ENCODE measurements at regions not wholly inside any gene's neighbourhood (a gene's known extent, or its start where the extent isn't known, plus 50 kb on each side); places are given as distances from the start of the nearest gene placed in this dataset.

GRCh38 chr14:56959869-56960268, 149.6 kb upstream of the OTX2 start:
- no peak overlapping the region for H3K27ac Mint-ChIP-seq
- Histone ChIP-seq H3K27ac (ENCODE audit: insufficient read length, low read depth, low read length) (no peak overlapping the region), H2BK15ac (ENCODE audit: low read depth, low read length) (no peak overlapping the region), H3K4me2 (ENCODE audit: insufficient read depth, insufficient read length, low read length) (no peak overlapping the region), H4K20me1 (ENCODE audit: control insufficient read depth, insufficient read depth, insufficient read length) (no peaks in the 10 kb centered on the region), H3K4me1 (ENCODE audit: insufficient read depth, low read length) (peaks cover 3% of the 10 kb centered on the region; the same call in 1 of the 2 replicates), H4K5ac (ENCODE audit: insufficient read length, low read depth, low read length) (no peak overlapping the region), H3K18ac (ENCODE audit: insufficient read length, low read depth, low read length) (no peak overlapping the region), H3K23ac (ENCODE audit: insufficient read length, low read depth, low read length) (no peak overlapping the region), H2AFZ (ENCODE audit: low read length) (no peak overlapping the region), H3K4ac (ENCODE audit: low read depth, low read length) (no peak overlapping the region), H2BK5ac (ENCODE audit: insufficient read length, low read length) (no peak overlapping the region), H2BK20ac (ENCODE audit: low read depth, low read length, poor library complexity, severe bottlenecking) (no peak overlapping the region), H3K23me2 (ENCODE audit: insufficient read length, low read depth, low read length, poor library complexity, severe bottlenecking) (no peaks in the 10 kb centered on the region), H3K27me3 (ENCODE audit: insufficient read depth, low read length) (no peaks in the 10 kb centered on the region), H3K79me1 (ENCODE audit: insufficient read depth, low read depth, low read length, poor library complexity, severe bottlenecking) (no peaks in the 10 kb centered on the region), H2BK120ac (ENCODE audit: low read depth, low read length, poor library complexity, severe bottlenecking) (no peak overlapping the region), H4K8ac (replicated peaks; ENCODE audit: insufficient read length, low read depth, low read length) (no peak overlapping the region), H3K9me3 (ENCODE audit: control insufficient read depth, low read depth, low read length) (no peaks in the 10 kb centered on the region), H4K91ac (ENCODE audit: insufficient read length, low read depth, low read length) (no peak overlapping the region), H2BK12ac (ENCODE audit: insufficient read length, low read depth, low read length) (no peak overlapping the region), H3K14ac (ENCODE audit: insufficient read depth, low read length) (no peak overlapping the region), H2AK5ac (ENCODE audit: insufficient read length, low read length) (no peak overlapping the region), H3K79me2 (ENCODE audit: insufficient read depth, low read length) (no peaks in the 10 kb centered on the region), H3K9ac (ENCODE audit: extremely low read depth, insufficient read length, low read length) (no peak overlapping the region), H3K56ac (ENCODE audit: insufficient read length, low read depth, low read length) (no peak overlapping the region), H3T11ph (ENCODE audit: low read length) (no peak overlapping the region)
- H3K4me3 Mint-ChIP-seq: no peak overlapping the region
- H3K9me3 Mint-ChIP-seq: no peaks in the 10 kb centered on the region
- no peak for DNase-seq
- peaks cover 8 to 14% of the 10 kb centered on the region in 2 experiments for H3K4me1 Mint-ChIP-seq
- H3K27me3 Mint-ChIP-seq (ENCODE audit: low read depth): no peaks in the 10 kb centered on the region
- no peak for TF ChIP-seq CTCF (conservative IDR thresholded peaks at IDR 0.05)
- H3K36me3 Mint-ChIP-seq (ENCODE audit: insufficient read depth in 1 of 3, low read depth in 3 of 3): no peaks in the 10 kb centered on the region

Measured in H9 (cell line).